Prostate gland (tissue), 2 donors: ENCODE measurements at regions not wholly inside any gene's neighbourhood (a gene's known extent, or its start where the extent isn't known, plus 50 kb on each side); places are given as distances from the start of the nearest gene placed in this dataset.

Source experiments
- DNase-seq: peaks from one replicate; pipeline ENCODE4 v3.0.0-alpha.2; 2019; ENCODE audit warnings: low spot score
- H3K27ac ChIP-seq, 2 donors: fragments of 200-600 bp; sonication (generic); 2 replicates each; pipeline ENCODE4 v1.5.1; 2017 to 2019
- H3K27me3 ChIP-seq: fragments of 200-600 bp; sonication (generic); replicated peaks from 2 replicates; pipeline ENCODE4 v1.5.1; 2019; ENCODE audit not compliant: insufficient read depth
- H3K36me3 ChIP-seq, 2 donors: fragments of 200-600 bp; sonication (generic); 1 replicate in 1 of 2; 2 replicates in 1 of 2; pipeline versions ENCODE4 v1.5.1 to v1.8.1; 2017 to 2019
- H3K4me1 ChIP-seq: fragments of 200-600 bp; sonication (generic); replicated peaks from 2 replicates; pipeline ENCODE4 v1.5.1; 2019
- H3K4me3 ChIP-seq, 2 donors: fragments of 200-600 bp; sonication (generic); 2 replicates each; pipeline ENCODE4 v1.5.1; 2017 to 2019
- H3K9me3 ChIP-seq: fragments of 200-600 bp; sonication (generic); 2 replicates; pipeline ENCODE4 v1.5.1; 2017
- POLR2A ChIP-seq: fragments of 450-650 bp; IDR thresholded peaks from one replicate; pipeline ENCODE4 v1.6.1; 2016; ENCODE audit warnings: antibody characterized with exemption, mild to moderate bottlenecking
- POLR2AphosphoS5 ChIP-seq: sonication (generic); formaldehyde crosslinking; IDR thresholded peaks from one replicate; pipeline ENCODE4 v1.6.1; 2017; ENCODE audit warnings: antibody characterized with exemption
- WGBS: methylation state at CpG from one replicate; pipeline ENCODE4 v1.1.5; 2018; 5-methylcytosine and 5-hydroxymethylcytosine counted together
- intact Hi-C: fragments of 100-400 bp; cut with DNase I; formaldehyde crosslinking; loops from one replicate; pipeline ENCODE4 v1.14.2; 2022
- TF ChIP-seq, protein P1 (sequence below), 4 experiments: fragments of 200-600 bp in 2 of 4; fragments of 450-650 bp in 2 of 4; sonication (generic) in 2 of 4; IDR thresholded peaks; 1 replicate in 3 of 4; 2 replicates in 1 of 4; pipeline ENCODE4 v1.5.1; 2016 to 2019; ENCODE audit warnings: antibody characterized with exemption in 4 of 4, mild to moderate bottlenecking in 2 of 4, moderate library complexity in 2 of 4

DNA sequence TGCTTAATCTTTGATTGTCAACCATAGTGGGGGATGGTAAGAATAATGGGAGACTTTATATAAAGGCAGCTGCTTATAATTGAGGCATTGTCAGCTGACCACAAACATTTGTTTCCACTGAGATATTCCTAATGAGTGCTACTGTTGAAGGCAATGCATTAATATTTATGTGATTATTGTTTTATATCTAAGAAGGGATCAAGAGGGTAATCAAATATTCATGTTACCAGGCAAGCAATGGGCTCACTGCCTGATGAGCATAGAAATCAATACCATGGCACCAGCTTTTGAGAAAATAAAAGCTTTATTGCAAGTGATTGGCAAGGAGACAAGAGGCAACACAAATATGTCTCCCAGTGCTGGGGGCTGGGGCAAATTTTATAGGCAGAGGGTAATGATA, 706.7 kb upstream of the ADAMTS5 start:
- H3K4me1 ChIP-seq = no peaks in the 10 kb centered on the region
- H3K36me3 ChIP-seq = no peaks in the 10 kb centered on the region
- intact Hi-C loops = no loop called here
- no peaks in the 10 kb centered on the region for H3K9me3 ChIP-seq
- no peak for TF ChIP-seq POLR2A
- TF ChIP-seq POLR2AphosphoS5 = no peak
- TF ChIP-seq, protein P1, sequence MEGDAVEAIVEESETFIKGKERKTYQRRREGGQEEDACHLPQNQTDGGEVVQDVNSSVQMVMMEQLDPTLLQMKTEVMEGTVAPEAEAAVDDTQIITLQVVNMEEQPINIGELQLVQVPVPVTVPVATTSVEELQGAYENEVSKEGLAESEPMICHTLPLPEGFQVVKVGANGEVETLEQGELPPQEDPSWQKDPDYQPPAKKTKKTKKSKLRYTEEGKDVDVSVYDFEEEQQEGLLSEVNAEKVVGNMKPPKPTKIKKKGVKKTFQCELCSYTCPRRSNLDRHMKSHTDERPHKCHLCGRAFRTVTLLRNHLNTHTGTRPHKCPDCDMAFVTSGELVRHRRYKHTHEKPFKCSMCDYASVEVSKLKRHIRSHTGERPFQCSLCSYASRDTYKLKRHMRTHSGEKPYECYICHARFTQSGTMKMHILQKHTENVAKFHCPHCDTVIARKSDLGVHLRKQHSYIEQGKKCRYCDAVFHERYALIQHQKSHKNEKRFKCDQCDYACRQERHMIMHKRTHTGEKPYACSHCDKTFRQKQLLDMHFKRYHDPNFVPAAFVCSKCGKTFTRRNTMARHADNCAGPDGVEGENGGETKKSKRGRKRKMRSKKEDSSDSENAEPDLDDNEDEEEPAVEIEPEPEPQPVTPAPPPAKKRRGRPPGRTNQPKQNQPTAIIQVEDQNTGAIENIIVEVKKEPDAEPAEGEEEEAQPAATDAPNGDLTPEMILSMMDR (IDR thresholded peaks at IDR 0.05) = no peak
- H3K27me3 ChIP-seq = no peaks in the 10 kb centered on the region
- no peak overlapping the region for H3K27ac ChIP-seq
- H3K4me3 ChIP-seq = no peak overlapping the region
- DNase-seq = no peak

DNA sequence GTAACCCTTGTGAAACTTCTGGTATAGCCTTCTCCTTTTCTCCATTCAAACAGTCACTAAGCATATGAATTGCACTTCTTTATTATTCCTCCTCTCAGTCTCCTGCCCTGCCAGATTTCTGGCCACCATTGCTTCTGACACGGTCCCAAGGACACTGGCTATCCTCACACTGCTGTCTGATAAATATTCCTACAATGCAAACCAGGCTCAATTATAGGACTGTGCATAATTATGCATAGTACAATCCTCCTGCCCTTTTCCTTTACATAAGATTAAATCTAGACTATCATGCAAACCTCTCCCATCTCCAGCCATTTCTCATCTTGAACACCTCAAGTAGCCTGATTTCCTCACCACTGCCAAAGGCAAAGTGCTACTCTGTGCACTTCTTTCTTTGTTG, 704.3 kb upstream of the ADAMTS5 start:
- H3K36me3 ChIP-seq = no peaks in the 10 kb centered on the region
- H3K4me1 ChIP-seq = no peaks in the 10 kb centered on the region
- 77% methylated on average over 1 of the region's 1 CpG for WGBS
- TF ChIP-seq POLR2AphosphoS5 (no peak), POLR2A (no peak)
- TF ChIP-seq, protein P1 (IDR thresholded peaks at IDR 0.05) = no peak
- no peak overlapping the region for H3K27ac ChIP-seq
- intact Hi-C loops = no loop called here
- no peak for DNase-seq
- H3K9me3 ChIP-seq = no peaks in the 10 kb centered on the region
- no peak overlapping the region for H3K4me3 ChIP-seq
- H3K27me3 ChIP-seq = no peaks in the 10 kb centered on the region

DNA sequence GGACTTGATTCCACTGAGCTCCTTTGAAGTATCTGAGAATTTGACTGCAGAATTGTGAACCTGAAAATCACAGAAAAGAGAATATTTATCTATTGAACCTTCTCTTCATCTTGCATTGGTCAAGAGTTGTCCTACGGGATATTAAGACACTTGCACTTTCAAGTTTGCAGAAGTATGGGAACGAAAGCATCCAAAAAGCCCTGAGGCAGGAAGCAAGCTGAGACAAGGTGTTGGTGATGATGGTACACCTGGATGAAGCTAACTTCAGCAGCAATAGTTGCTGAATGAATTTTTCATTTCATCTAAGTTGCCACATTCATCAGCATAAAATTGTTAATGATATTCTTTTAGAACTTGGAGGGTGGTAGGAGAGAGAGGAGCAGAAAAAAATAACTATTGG, 686.6 kb upstream of the ADAMTS5 start:
- no peak for DNase-seq
- Histone ChIP-seq H3K36me3 (no peaks in the 10 kb centered on the region), H3K9me3 (no peaks in the 10 kb centered on the region), H3K27me3 (no peaks in the 10 kb centered on the region), H3K4me1 (no peaks in the 10 kb centered on the region), H3K27ac (no peak overlapping the region), H3K4me3 (no peak overlapping the region)
- TF ChIP-seq, protein P1 (IDR thresholded peaks at IDR 0.05) = no peak
- TF ChIP-seq POLR2A (no peak), POLR2AphosphoS5 (no peak)
- intact Hi-C loops = no loop called here
- 56% methylated on average over 2 of the region's 2 CpGs for WGBS

DNA sequence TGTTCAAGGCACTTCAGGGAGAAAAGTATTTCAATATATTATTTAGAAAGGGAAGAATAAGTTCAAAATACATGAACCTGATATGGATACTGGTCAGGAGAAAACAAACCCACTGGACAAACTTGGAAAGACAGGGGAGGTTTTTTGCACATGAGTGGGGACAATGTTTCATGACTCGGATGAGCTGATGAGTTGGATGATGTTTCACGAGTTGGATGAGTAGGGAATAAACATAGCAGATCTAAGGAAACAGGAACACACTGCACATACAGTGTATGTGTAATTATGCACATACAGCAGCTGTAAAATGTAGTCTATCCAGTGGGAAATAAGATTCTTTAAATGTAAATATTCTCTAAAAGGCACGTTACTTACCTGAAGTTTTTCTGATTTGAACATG, 682.9 kb upstream of the ADAMTS5 start:
- Histone ChIP-seq H3K27ac (no peak overlapping the region), H3K9me3 (no peaks in the 10 kb centered on the region), H3K4me3 (no peak overlapping the region), H3K4me1 (no peaks in the 10 kb centered on the region), H3K27me3 (no peaks in the 10 kb centered on the region), H3K36me3 (no peaks in the 10 kb centered on the region)
- TF ChIP-seq POLR2AphosphoS5 (no peak), POLR2A (no peak)
- TF ChIP-seq, protein P1 (IDR thresholded peaks at IDR 0.05) = no peak
- no peak for DNase-seq
- intact Hi-C loops = no loop called here
- 79% methylated on average over 3 of the region's 3 CpGs for WGBS

DNA sequence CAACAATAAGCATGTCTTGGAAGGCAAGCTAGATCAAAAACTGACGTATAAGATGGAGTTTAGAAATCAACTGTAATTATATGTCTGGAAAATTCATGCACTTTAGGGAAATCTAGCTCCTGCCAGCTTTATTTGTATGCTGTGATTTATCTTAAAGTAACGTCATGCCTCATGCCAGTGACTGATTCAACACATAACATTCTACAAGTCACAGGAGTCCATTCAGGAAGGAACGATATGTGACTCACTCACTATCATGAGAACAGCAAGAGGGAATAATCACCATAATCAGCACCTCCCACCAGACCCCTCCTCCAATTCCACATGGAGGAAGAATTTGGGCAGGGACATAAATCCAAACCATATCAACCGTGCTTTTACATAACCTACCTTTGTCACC, 682.4 kb upstream of the ADAMTS5 start:
- no peaks in the 10 kb centered on the region for H3K4me1 ChIP-seq
- intact Hi-C loops = no loop called here
- DNase-seq = no peak
- WGBS = 76% methylated on average over 4 of the region's 4 CpGs
- no peaks in the 10 kb centered on the region for H3K27me3 ChIP-seq
- H3K9me3 ChIP-seq = no peaks in the 10 kb centered on the region
- no peaks in the 10 kb centered on the region for H3K36me3 ChIP-seq
- H3K4me3 ChIP-seq = no peak overlapping the region
- TF ChIP-seq, protein P1 (IDR thresholded peaks at IDR 0.05) = no peak
- TF ChIP-seq POLR2AphosphoS5 = no peak
- TF ChIP-seq POLR2A = no peak
- no peak overlapping the region for H3K27ac ChIP-seq
